ENCODE measurements at regions not wholly inside any gene's neighbourhood (a gene's known extent, or its start where the extent isn't known, plus 50 kb on each side); places are given as distances from the start of the nearest gene placed in this dataset.

DNA sequence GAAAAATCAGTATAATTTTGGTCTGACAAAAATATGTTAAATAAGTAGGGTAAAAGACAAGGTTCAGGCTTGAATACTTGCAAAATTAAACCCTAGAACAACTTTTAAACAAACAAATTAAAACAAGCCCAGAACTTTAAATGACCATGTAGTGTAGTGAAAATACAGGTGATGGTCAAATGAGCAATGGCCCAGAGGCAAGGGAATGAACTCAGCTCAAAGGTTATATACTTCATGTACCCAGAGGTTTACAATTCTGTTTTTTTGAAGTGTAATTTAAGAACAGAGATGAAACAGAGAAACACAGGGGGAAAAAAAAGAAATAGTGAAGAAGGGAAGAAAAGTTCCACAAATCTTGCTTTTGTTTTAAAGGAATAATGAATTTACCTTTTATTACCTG is 949.2 kb downstream of the TRHDE start (continued):
- TF ChIP-seq MAFK (IDR thresholded peaks at IDR 0.05; ENCODE audit: low read depth, low read length) (no peak), KDM5A (IDR thresholded peaks at IDR 0.05; ENCODE audit: low read length) (no peak)
- TF ChIP-seq, protein P1, sequence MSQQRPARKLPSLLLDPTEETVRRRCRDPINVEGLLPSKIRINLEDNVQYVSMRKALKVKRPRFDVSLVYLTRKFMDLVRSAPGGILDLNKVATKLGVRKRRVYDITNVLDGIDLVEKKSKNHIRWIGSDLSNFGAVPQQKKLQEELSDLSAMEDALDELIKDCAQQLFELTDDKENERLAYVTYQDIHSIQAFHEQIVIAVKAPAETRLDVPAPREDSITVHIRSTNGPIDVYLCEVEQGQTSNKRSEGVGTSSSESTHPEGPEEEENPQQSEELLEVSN (IDR thresholded peaks at IDR 0.05), result no peak

All from H1 (cell line).